Suprapubic skin (tissue), 3 donors: ENCODE measurements at regions not wholly inside any gene's neighbourhood (a gene's known extent, or its start where the extent isn't known, plus 50 kb on each side); places are given as distances from the start of the nearest gene placed in this dataset.

Experiments
- CTCF ChIP-seq, 2 donors: fragments of 200-600 bp in 1 of 2; fragments of 450-650 bp in 1 of 2; sonication (generic) in 1 of 2; IDR thresholded peaks; one replicate each; pipeline ENCODE4 v1.5.1; 2016 to 2019; ENCODE audit warnings: antibody characterized with exemption in 2 of 2, mild to moderate bottlenecking in 1 of 2, moderate library complexity in 1 of 2
- POLR2AphosphoS5 ChIP-seq, 3 donors: sonication (generic); formaldehyde crosslinking; IDR thresholded peaks; one replicate each; pipeline ENCODE4 v1.6.1; 2017; ENCODE audit warnings: antibody characterized with exemption in 3 of 3

GRCh38 chr13:106344342-106344741 is 191.1 kb downstream of the EFNB2 start:
- no peak for TF ChIP-seq POLR2AphosphoS5 (IDR thresholded peaks at IDR 0.05)
- TF ChIP-seq CTCF (IDR thresholded peaks at IDR 0.05), result no peak
